ENCODE measurements at regions not wholly inside any gene's neighbourhood (a gene's known extent, or its start where the extent isn't known, plus 50 kb on each side); places are given as distances from the start of the nearest gene placed in this dataset.

DNA sequence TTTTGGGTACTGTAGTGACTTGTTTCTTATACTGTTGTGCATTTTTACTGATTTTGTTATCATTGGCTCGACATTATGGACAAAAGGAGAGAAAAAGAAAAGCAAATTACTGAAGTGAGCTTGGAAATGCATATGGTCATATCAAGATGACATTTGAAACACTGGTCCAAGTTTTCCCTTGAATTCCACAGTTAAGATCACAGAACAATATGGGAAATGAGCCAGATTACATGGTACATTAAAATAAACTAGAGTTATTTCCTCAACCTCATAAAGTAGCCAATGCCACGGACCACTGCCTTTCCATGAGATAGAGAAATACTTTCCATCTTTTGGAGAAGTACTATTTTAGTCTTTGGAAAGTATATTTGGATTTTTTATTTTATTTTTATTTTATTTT lies 62.0 kb upstream of the SGPP2 start:
- no peak for TF ChIP-seq POLR2A (IDR thresholded peaks at IDR 0.05)
- TF ChIP-seq, protein P1, sequence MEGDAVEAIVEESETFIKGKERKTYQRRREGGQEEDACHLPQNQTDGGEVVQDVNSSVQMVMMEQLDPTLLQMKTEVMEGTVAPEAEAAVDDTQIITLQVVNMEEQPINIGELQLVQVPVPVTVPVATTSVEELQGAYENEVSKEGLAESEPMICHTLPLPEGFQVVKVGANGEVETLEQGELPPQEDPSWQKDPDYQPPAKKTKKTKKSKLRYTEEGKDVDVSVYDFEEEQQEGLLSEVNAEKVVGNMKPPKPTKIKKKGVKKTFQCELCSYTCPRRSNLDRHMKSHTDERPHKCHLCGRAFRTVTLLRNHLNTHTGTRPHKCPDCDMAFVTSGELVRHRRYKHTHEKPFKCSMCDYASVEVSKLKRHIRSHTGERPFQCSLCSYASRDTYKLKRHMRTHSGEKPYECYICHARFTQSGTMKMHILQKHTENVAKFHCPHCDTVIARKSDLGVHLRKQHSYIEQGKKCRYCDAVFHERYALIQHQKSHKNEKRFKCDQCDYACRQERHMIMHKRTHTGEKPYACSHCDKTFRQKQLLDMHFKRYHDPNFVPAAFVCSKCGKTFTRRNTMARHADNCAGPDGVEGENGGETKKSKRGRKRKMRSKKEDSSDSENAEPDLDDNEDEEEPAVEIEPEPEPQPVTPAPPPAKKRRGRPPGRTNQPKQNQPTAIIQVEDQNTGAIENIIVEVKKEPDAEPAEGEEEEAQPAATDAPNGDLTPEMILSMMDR (IDR thresholded peaks at IDR 0.05) = no peak
